Middle frontal gyrus (tissue), 1 donor: ENCODE measurements at regions not wholly inside any gene's neighbourhood (a gene's known extent, or its start where the extent isn't known, plus 50 kb on each side); places are given as distances from the start of the nearest gene placed in this dataset.
"Not testable (repeated sequence)": the region's sequence is repeated elsewhere in the genome, so short reads cannot be mapped to it uniquely, and the experiment has no call there.

Source experiments
- DNase-seq: peaks from one replicate; pipeline ENCODE4 v3.0.0-alpha.2; 2015; ENCODE audit warnings: low spot score; ENCODE audit errors: extremely low spot score

DNA sequence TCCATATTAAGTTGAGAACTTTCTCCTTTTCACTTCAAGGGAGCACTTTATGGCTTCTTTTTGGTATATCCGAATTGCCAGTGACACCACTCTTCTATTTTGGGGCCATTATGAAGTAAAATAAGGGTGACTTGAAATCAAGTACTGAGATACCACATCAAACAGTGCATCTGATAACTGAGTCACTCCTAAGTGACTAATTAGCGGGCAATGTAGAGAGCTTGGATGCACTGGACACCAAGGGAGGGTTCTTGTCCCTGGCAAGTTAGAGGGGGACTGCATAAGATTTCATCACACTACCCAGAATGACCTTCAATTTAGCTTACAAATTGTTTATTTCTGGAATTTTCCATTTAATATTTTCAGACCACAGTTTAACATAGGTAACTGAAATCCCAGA is 813.9 kb upstream of the CDH10 start:
- DNase-seq, result no peak

DNA sequence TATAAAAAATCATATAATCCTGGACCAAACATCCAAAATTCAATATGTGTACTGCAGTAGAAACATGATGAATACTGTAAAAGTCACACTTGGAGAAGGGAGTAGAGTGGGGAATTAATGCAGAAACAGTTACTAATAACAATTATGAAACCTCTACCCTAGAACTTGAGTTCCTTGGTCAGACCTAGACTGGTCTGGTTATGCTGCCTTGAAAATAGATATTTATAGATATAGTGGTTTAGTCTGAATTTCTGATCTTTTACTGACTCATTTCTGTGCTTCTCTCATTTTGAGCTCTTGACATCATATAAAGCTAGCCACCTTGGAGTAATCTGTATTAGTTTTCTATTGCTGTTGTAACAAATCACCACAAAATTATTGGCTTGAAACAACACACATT is 808.7 kb upstream of the CDH10 start:
- no peak for DNase-seq

DNA sequence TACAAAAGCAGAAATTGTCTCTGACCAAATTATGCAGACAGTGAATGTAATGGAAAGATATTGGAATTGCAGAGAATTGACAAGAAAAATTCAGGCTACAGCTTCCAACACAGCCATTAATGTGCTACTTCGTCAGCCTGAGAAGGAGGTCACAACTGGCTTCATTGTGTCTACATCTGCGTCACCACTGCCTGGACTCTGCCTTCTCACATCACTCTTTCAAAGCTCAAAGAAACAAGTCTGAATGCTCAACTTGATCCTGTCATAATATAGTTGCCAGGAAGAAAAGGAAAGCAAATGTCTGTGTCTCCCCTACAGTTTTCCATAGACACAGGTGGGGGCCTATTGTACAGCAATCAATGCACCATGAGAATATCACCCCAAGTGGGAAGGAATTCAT is 806.5 kb upstream of the CDH10 start:
- no peak for DNase-seq

- DNase-seq, result no peak
Observed at GRCh38 chr5:25448646-25449045, 803.9 kb upstream of the CDH10 start.

DNA sequence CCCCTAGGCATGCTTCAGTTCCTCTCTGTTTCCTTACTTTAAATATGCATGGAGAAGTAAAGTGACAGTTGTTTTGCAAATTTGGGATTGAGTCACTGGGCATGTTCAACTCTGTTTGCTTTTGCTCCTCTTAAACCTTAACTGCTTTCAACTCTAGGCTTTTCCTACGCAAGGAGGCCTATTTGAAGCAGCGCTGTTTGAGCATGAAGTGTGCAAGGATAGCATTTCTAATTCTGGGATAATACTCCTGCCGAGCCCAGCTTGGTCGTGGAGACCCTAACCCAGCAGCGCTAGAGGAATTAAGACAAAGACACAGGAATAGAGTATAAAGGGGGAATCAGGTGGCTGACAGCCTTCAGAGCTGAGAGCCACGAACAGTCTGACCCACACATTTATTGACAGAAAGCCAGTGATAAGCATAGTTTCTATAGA is 803.4 kb upstream of the CDH10 start:
- DNase-seq, result no peak

- not testable (repeated sequence) for DNase-seq
Observed at GRCh38 chr5:25446061-25446420, 801.3 kb upstream of the CDH10 start.

DNA sequence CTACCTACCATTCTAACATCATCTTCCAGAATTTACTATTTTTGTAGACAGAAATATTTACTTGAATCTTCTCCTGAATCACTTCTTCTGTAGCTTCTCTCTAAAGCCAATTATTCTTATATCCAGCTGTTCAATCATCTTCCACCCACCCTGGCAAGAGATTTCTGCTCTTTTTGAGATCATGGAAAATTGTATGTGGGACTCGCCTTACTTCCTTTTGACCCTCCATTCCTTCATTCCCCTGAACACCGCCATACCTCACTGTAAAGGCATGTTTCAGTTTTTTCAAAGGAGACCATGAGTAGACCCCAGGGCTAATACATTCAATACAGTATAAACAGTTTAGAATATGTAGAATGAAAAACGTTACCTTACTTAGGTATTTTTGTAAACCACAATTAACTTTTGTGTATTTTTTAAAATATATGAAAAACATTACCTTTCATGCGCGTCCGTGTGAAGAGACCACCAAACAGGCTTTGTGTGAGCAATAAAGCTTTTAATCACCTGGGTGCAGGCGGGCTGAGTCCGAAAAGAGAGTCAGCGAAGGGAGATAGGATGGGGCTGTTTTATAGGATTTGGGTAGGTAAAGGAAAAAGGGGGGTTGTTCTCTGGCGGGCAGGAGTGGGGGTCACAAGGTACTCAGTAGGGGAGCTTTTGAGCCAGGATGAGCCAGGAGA is 800.7 kb upstream of the CDH10 start:
- not testable (repeated sequence) for DNase-seq

DNA sequence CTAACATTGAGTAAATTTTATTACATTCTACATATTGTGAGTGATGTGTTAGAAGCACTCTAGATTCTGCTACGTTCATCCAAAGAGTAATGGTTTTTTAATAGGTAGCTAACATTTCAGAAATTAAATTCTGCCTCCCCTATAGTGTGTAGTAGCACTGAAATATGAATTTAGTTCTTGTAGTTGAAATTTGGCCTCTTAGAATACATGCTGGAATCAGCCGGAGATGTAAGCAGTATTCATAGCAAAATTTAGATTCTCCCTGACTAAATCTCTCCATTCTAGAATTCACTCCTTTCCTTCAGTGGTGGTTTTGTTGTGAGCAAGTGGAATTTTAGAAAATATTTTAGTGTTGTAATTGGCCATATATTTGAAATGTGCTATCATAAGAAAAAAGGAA is 799.9 kb upstream of the CDH10 start:
- no peak for DNase-seq

DNA sequence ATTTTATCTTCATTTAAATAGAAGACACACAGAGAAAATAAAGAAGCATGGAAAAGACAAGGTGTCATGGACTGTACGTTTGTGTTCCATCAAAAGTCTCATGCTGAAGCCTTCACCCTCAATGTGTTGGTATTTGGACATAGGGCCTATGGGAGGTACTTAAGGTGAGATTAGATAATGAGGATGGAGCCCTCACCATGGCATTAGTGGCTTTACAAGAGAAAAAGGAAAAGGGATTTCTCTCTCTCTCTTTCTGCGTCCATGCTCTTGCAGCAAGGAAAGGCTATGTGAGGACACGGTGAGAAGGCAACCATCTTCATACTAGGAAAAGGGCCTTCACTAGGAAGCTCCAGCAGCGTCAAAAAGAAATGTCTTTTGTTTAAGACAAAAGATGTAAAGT is 797.0 kb upstream of the CDH10 start:
- no peak for DNase-seq

DNA sequence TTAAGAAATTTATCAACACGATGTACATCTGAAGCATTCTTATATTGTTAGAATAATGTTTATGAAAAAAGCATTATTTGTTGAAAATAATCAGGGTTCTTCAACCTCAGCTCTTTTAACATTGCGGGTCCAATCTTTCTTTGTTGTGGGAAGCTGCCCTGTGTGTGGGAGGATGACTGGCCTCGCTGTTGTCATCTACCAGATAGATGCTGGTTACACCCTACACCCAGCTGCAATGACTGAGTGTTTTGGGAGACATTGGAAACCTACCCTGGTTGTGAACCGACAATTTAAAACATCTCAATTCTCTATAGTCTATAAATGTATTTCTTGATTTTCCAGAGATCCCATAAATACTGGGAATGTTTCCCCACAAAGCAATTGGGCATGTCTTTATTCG is 794.2 kb upstream of the CDH10 start:
- DNase-seq, result no peak

GRCh38 chr5:25438375-25438774 is 793.6 kb upstream of the CDH10 start:
- DNase-seq, result not testable (repeated sequence)

DNA sequence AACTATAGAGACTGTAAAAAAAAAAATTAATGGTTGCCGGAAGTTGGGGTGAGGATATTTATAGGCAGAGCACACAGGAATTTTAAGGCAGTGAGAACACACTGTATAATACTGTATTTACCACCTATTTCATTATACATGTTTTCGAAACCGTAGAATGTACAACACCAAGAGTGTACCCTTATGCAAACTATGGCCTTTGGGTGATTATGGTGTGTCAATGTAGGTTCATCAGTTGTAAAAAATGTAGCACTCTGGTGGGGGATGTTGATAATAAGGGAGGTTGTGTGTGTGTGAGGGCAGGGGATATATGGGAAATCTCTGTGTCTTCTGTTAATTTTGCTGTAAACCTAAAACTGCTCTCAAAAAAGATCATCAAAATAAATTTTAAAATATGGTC is 791.7 kb upstream of the CDH10 start:
- DNase-seq, result no peak

DNA sequence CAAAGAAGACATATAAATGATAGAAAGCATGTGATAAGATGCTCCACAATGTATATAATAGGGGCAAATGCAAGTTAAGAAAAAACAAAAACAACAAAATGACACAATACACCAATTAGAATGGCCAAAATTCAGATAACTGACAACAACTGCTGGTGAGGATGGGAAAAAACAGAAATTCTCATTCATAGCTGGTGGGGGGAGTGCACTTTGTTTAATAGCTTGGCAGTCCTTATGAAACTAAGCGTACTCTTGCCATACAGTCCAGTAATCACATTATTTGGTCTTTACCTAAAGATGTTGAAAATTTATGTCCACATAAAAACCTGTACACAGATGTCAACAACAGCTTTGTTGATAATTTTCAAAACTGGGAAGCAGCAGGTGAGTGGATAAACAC is 791.1 kb upstream of the CDH10 start:
- DNase-seq, result no peak

DNA sequence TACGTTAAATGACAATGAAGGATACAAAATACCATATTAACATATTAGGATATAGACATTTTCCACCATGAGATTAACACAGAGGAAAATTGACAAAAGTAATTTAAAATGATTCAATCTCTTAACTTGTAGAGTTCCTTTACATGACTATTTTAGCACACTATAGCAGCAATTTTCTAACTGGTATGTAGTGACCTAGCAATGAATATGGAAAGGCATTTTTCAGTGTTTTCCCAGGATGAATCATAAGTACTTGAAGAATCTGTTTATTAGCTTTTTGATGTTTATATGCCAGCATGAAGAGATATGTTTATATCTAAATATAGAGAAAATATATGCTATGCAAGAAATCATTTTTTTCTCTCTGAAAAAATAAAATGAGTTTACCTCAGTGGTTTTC is 782.5 kb upstream of the CDH10 start:
- DNase-seq, result no peak

GRCh38 chr5:25423271-25423670 is 778.5 kb upstream of the CDH10 start:
- no peak for DNase-seq

DNA sequence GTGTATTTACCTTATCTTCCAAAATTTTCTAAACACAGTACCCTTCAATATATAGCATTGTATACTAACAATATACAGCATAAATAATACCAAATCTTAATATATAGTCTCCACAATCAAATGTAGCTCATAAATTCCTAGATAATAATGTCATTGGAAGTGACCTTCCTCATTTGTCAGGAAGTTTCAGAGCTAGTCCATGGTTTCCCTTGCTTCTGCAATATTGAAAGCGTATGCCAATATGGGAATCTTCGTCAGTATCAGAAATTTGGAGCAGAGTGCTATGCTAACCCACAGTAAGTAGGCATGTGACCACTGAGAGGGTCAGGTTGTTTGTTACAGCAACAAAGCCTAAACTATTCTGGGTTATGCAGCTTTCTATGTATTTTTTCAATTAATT is 774.9 kb upstream of the CDH10 start:
- DNase-seq, result no peak

GRCh38 chr5:25418978-25419377 is 774.2 kb upstream of the CDH10 start:
- DNase-seq, result no peak

GRCh38 chr5:25418319-25418859 is 773.6 kb upstream of the CDH10 start:
- DNase-seq, result no peak

DNA sequence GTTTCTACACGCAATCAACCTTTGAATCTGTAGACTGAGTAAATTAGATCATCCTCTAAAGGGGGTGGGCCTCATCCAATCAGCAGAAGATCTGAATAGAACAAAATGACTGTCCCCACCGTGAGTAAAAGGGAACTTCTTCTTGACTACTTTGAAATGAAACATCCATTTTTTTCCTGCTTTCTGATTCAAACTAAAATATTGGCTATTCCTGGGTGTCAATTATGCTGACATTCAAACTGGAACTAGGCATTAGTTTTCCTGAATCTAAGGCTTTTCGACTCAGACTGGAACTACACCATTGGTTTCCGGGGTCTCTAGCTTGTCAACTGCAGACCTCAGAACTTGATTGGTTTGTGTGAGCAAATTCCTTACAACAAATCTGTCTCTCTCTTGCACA is 772.2 kb upstream of the CDH10 start:
- no peak for DNase-seq

DNA sequence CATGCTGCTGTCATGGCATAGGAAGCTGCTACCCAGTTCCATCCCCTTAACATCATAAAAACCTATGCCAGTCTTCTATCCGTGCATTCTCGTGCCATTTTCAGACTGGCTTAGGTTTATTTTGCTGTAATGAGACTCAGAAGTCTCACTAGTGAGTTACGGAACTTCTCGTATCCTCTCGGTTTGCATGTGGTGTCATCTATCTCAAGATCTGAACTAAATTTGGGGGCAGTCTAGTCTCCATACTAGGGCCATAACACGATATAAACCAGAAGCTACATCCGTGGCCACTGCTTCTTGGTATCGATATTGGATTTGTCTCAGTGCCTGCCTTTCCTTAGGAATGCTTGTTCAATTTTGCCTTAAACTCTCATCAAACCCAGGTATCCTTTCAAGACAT is 771.2 kb upstream of the CDH10 start:
- DNase-seq, result no peak

- no peak for DNase-seq
Observed at GRCh38 chr5:25414742-25415141, 770.0 kb upstream of the CDH10 start.

GRCh38 chr5:25412116-25412661 is 767.4 kb upstream of the CDH10 start:
- DNase-seq, result no peak

DNA sequence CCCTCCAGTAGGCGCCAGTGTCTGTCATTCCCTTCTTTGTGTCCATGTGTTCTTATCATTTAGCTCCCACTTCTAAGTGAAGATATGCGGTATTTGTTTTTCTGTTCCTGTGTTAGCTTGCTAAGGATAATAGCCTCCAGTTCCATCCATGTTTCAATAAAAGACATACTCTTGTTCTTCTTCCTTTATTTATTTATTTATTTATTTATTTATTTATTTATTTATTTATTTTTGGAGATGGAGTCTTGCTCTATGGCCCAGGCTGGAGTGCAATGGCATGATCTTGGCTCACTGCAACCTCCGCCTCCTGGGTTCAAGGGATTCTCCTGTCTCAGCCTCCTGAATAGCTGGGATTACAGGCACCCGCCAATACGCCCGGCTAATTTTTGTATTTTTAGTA is 762.6 kb upstream of the CDH10 start:
- not testable (repeated sequence) for DNase-seq
